ENCODE measurements at regions not wholly inside any gene's neighbourhood (a gene's known extent, or its start where the extent isn't known, plus 50 kb on each side); places are given as distances from the start of the nearest gene placed in this dataset.

DNA sequence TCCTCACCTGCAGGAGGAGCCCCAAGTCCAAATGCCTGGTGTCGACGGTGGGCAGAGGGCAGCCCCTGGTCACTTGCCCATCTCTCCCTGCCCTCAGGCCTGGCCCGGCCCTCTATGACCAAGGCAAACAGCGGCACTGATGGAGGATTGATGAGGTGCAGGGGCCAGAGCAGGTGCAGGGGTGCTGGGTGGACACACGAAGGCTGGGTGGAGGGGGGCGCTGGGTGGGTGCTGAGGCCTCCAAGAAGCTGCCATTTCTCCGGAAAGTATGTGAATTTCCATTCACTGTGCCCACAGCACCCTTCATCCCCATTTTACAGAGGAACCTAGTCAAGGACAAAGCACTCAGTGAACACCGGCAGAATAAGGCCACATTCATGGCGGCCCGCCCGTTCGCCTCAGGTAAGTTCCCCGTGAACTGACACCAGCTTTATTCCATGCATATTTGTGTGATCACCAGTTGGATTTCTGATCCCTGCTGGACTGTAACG, 143.8 kb upstream of the PPP1R26 start:
- TF ChIP-seq, protein P1, sequence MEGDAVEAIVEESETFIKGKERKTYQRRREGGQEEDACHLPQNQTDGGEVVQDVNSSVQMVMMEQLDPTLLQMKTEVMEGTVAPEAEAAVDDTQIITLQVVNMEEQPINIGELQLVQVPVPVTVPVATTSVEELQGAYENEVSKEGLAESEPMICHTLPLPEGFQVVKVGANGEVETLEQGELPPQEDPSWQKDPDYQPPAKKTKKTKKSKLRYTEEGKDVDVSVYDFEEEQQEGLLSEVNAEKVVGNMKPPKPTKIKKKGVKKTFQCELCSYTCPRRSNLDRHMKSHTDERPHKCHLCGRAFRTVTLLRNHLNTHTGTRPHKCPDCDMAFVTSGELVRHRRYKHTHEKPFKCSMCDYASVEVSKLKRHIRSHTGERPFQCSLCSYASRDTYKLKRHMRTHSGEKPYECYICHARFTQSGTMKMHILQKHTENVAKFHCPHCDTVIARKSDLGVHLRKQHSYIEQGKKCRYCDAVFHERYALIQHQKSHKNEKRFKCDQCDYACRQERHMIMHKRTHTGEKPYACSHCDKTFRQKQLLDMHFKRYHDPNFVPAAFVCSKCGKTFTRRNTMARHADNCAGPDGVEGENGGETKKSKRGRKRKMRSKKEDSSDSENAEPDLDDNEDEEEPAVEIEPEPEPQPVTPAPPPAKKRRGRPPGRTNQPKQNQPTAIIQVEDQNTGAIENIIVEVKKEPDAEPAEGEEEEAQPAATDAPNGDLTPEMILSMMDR (IDR thresholded peaks at IDR 0.05): no peak
- TF ChIP-seq EP300 (IDR thresholded peaks at IDR 0.05): no peak
- no peak for TF ChIP-seq POLR2AphosphoS5 (IDR thresholded peaks at IDR 0.05)
